22Rv1 (cell line): ENCODE measurements at regions not wholly inside any gene's neighbourhood (a gene's known extent, or its start where the extent isn't known, plus 50 kb on each side); places are given as distances from the start of the nearest gene placed in this dataset.

Source experiments
- H3K27ac ChIP-seq: fragments of 450-650 bp; 2 replicates; pipeline ENCODE4 v1.5.1; 2017
- ZFX ChIP-seq: fragments of 450-650 bp; IDR thresholded peaks from 2 replicates; pipeline ENCODE4 v1.6.1; 2017; ENCODE audit warnings: antibody characterized with exemption, borderline replicate concordance
- TF ChIP-seq, protein P1 (sequence below): fragments of 450-650 bp; IDR thresholded peaks from 2 replicates; pipeline ENCODE4 v1.5.1; 2017; ENCODE audit warnings: mild to moderate bottlenecking

GRCh38 chr5:148924817-148925216, 98.4 kb downstream of the ADRB2 start:
- no peak for TF ChIP-seq ZFX
- TF ChIP-seq, protein P1, sequence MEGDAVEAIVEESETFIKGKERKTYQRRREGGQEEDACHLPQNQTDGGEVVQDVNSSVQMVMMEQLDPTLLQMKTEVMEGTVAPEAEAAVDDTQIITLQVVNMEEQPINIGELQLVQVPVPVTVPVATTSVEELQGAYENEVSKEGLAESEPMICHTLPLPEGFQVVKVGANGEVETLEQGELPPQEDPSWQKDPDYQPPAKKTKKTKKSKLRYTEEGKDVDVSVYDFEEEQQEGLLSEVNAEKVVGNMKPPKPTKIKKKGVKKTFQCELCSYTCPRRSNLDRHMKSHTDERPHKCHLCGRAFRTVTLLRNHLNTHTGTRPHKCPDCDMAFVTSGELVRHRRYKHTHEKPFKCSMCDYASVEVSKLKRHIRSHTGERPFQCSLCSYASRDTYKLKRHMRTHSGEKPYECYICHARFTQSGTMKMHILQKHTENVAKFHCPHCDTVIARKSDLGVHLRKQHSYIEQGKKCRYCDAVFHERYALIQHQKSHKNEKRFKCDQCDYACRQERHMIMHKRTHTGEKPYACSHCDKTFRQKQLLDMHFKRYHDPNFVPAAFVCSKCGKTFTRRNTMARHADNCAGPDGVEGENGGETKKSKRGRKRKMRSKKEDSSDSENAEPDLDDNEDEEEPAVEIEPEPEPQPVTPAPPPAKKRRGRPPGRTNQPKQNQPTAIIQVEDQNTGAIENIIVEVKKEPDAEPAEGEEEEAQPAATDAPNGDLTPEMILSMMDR: no peak
- no peak overlapping the region for H3K27ac ChIP-seq

DNA sequence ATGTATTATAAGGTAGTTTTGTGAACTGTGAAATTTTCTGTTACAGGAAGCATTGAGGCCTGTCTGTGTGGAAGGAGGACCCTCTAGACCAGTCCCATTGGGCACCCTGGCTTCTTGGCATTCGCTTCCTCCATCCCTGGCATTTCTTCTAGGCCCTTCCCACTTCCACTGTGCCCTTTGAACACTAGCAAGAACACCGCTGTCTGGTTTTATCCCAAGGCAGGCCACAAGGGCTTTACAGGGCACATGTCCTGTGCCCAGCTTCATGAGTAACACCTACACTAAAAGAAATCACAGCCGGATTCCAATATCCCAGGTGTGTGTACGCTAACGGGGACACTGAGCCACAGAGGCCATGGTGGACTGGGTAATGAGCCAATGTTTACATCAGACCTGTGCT, 99.8 kb downstream of the ADRB2 start:
- H3K27ac ChIP-seq: no peak overlapping the region

DNA sequence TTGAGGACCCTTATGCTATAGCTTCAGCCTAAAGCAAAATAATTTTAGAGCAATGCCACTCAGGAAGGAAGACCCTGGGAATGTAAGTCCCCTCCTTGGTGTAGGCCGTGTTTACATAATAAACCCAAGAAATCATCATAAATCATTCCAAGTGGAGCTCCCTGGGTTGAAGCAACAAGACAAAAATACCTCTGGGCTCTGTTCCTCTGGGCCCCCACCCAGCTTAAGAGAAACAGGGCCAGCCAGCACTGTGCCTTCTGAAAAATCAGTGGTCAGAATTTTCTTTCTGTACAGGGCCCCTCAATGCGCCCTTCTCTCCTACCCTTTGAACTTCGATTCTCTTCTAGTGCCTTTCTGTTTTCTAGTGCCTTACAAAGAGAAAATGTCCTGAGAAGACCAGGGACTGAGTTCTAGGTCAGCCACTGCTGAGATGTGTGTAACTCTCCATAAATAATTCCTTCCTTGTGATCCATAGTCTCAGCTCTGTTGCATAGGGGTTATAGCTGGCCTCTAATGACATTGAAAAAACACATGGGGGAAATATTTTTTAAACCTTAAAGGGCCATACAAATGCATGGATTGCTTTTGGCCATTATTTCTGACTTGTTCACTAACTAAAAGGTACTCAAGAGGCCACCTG, 101.0 kb downstream of the ADRB2 start:
- TF ChIP-seq, protein P1: no peak
- TF ChIP-seq ZFX: no peak

More for the DNA sequence above, 99.8 kb downstream of the ADRB2 start:
- TF ChIP-seq ZFX: no peak
- TF ChIP-seq, protein P1: no peak

GRCh38 chr5:148928141-148928540, 101.7 kb downstream of the ADRB2 start:
- TF ChIP-seq, protein P1: no peak
- TF ChIP-seq ZFX: no peak
- no peak overlapping the region for H3K27ac ChIP-seq

More for the DNA sequence above, 101.0 kb downstream of the ADRB2 start:
- no peak overlapping the region for H3K27ac ChIP-seq

DNA sequence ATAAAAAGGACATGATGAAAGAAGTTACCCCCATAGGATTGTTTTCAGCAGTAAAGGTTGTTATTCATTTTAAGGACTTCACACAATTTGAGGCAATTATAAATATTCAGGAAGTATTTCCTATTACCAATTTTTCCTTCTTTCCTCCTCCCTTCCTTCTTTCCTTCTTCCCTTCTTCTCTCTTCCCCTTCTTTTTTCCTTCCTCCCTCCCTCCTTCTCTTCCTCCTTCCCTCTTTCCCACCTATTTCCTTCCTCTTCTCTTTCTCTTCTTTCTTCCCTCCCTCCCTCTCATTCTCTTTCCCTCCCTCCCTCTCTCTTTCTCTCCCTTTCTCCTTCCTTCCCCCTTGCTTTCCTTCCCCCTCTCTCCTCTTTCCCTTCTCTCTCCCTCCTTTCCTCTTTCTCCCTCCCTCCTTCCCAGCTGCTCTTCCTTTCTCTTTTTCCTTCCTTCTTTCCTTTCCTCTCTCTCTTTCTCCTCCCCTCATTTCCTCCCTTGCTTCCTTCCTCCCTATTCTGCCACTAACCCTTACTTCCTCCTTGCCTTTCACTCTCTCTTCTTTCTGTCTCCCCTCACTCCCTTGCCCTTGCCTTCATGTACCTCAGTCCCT, 105.1 kb downstream of the ADRB2 start:
- peak overlapping the region; percentile 39 for H3K27ac ChIP-seq
- no peak for TF ChIP-seq ZFX
- TF ChIP-seq, protein P1: no peak

GRCh38 chr5:148932355-148932935, 106.0 kb downstream of the ADRB2 start:
- TF ChIP-seq ZFX: no peak
- TF ChIP-seq, protein P1: no peak

DNA sequence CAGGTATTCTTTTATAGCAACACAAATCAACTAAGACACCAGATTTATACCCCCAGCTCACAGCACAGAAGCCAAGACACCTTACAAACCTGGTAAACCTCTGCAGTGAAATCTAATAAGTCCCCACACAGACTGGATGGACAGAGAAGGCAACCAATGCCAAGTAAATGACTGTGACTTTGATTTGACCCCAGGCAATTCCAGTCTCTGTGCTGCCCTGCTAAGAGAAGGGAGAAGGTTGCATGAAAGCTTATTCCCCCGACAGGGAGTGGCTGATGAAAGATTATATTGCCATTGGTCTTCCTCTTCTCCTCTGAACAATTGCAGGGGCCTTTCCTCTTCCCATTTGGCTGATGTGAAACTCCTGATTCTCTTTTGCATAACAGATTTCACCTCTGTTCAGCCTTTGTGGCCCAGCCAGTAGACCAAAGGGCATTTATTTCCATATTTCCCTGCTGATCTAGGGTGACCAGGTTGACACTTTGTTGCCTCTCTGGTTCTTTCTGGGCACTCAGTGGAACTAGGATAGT, 107.6 kb downstream of the ADRB2 start:
- TF ChIP-seq ZFX: no peak
- TF ChIP-seq, protein P1: no peak

More at GRCh38 chr5:148932355-148932935, 106.0 kb downstream of the ADRB2 start:
- H3K27ac ChIP-seq: peak overlapping the region; percentile 39

More for the DNA sequence above, 107.6 kb downstream of the ADRB2 start:
- H3K27ac ChIP-seq: no peak overlapping the region
